Medulla oblongata (tissue), 1 donor: ENCODE measurements at regions not wholly inside any gene's neighbourhood (a gene's known extent, or its start where the extent isn't known, plus 50 kb on each side); places are given as distances from the start of the nearest gene placed in this dataset.
A peak's percentile ranks its signal among the peaks of the same experiment; 100 is the strongest.
"Not testable (repeated sequence)": the region's sequence is repeated elsewhere in the genome, so short reads cannot be mapped to it uniquely, and the experiment has no call there.

Source experiments
- DNase-seq: peaks from one replicate; pipeline ENCODE4 v3.0.0-alpha.2; 2015; ENCODE audit errors: extremely low spot score

- peak; percentile 89 for DNase-seq
These were observed 405.8 kb downstream of the IGSF11 start for GRCh38 chr3:118628704-118629341.

- no peak for DNase-seq
These were observed 404.8 kb downstream of the IGSF11 start for GRCh38 chr3:118629821-118630220.

DNA sequence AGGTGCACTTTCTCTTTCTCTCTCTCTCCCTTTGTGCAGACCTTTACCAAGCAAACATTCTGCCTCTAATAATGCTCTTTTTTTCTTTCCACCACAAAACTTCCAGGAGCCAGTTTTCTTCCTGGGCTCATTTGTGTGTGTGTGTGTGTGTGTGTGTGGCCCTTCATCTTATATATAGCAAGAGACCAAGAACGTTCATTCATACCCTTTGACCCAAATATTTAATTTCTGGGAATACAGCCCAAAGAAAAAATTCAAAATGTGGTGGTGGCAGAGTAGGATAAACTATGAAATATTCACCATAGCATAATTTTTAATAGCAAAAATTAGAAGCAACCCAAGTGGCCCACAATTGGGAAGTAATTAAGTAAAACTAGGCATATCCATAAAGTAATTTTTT lies 398.9 kb downstream of the IGSF11 start:
- no peak for DNase-seq

- DNase-seq: no peak
These were observed 397.8 kb downstream of the IGSF11 start for GRCh38 chr3:118636841-118637240.

GRCh38 chr3:118637846-118638245 lies 396.8 kb downstream of the IGSF11 start:
- DNase-seq: no peak

DNA sequence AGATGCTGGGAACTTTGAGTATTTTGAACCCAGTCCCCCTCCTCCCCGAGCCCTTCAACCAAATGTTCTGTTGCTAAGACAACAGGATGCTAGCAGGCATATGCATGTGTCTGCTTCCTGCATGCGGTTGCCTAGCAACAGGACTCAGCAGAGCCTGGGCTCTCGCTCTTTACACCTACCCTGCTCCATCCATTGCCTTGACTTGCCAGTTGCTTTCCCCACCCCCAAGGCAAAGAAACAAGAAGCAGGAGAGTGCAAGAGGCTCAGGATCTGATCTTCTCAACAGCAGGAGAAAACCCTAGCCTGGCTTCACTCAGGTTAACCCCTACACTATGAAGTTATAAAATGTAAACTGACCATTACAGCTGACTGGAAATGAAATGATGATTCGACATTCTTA lies 393.0 kb downstream of the IGSF11 start:
- DNase-seq: peak; percentile 16

GRCh38 chr3:118671192-118671591 lies 363.5 kb downstream of the IGSF11 start:
- DNase-seq: no peak

DNA sequence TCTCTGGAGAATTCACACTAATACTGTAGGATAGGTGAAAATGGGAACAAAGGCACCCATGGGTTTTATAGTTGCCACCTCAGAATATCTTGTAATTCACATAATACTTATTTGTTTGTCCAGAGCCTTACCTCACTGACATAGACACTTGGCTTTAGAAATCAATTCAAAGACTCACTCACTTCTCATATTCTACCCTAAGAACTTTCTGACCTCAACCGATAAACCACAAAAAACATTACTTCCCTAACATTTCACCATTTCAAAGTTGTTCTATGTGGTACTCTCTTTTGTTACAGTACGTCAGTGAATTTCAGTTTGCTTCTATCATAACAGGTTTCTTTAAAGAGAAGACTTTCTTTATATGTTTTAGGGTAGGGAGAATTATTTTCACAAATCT lies 359.3 kb downstream of the IGSF11 start:
- no peak for DNase-seq

DNA sequence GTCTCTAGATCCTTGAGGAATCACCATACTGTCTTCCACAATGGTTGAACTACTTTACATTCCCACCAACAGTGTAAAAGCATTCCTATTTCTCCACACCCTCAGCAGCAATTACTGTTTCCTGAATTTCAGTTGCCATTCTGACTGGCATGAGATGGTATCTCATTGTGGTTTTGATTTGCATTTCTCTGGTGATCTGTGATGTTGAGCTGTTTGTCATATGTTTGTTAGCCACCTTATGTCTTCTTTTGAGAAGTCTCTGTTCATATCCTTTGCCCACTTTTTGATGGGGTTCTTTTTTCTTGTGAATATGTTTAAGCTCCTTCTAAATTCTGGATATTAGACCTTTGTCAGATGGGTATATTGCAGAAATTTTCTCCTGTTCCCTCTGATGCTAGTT lies 356.0 kb downstream of the IGSF11 start:
- not testable (repeated sequence) for DNase-seq

DNA sequence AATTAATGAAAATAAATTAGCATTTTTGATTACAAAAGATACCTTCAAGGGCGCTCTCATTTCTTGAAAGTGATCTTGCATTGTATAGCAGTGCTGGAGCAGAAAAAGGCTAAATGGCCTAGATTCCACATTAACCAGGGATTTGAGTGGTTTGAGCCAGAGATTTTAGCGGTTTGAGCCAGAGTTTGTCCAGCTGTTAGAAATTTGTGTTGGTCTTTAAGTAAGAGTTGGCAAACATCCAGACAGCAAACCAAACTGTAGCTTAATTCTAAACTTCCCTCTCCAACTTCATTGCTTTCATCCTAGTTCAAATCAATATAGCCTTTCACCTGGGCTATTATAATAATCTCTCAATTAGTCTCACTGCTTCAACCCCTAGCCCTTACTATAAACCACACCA lies 351.7 kb downstream of the IGSF11 start:
- no peak for DNase-seq

DNA sequence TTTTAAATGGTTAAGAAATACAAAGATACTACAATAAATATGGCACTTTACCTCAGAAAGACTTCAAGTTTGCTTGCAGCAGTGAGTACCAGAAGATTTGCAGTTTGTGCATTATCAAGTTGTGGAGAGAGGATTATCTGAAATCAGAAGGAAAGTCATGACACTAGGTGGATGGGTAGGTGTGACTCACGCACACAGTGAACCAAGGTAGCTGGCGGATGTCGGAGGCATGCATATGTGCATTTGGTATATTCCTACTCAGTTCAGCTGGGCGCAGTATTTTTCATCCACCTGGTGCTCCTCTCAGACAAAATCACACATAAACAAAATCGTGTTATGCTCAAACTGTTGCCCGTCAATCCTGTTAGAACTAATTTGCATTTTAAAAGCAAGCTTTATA lies 351.0 kb downstream of the IGSF11 start:
- DNase-seq: no peak

GRCh38 chr3:118688396-118688884 lies 346.2 kb downstream of the IGSF11 start:
- DNase-seq: no peak

DNA sequence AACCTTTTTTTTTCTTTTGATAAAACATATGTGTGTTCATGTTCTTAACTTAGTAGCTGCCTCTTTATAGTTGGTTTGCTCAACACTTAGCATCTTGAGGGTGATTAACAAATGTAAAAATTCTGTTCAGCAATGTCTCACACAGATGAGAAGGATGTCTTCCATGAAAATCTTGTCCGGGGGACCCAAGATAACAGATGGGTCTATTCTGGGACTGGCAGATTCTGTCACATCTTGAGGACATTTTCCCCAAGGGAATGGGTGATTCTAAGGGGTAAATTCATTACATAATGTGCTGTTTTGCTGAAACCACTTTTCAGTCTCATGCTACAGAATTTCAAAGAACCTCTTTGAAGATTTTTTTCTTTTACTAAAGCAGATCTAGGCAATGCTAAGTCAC lies 342.2 kb downstream of the IGSF11 start:
- DNase-seq: no peak

- DNase-seq: no peak
These were observed 329.0 kb downstream of the IGSF11 start for GRCh38 chr3:118705487-118706219.

DNA sequence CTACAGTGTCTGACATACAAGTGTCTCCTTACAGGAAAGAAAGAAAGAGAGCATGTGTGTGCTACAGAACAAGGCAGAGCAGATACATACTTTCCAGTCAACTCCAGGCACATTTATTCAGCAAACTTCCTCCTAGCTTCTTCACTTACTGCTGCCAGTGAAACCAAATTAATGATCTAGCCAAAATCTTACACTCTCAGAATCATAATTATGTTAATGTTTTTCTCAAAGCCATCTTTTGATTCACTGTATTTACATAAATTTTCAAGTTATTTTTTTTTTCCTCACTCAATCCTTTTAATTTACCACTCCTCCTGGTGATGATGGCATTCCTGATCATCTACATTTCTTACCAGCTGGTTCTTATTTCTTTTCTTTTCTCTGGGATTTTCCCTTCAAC lies 326.7 kb downstream of the IGSF11 start:
- no peak for DNase-seq

GRCh38 chr3:118710532-118710931 lies 324.1 kb downstream of the IGSF11 start:
- DNase-seq: no peak

DNA sequence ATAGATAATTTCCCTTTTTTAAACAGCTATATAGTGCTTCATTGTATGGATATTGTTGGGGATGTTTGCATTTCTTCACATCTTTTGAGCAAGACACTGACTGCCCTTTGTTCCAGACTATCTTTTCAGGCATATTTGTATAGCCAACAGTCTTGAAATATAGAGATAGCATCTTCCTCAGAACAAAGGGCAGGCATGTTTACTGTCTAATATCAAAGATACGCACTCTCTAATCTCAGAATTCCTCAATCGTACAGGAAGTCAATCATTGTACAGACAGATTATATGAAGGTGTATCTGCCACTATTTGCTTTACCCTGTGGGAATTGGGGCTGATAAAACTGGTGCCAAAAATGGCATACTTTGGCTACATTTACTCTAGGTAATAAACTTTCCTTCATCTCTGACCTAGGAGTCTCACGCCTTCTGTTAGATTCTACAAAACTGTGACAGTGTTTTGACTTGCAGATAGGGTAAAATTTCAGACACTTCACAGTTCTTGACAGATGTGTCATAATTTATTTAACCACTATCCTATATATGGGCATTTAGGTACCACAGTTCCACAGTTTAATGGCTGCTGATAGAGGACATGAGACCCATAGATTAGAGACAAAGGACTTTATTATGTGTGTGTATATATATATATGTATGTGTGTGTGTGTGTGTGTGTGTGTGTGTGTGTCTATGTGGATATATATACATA lies 321.0 kb downstream of the IGSF11 start:
- DNase-seq: no peak

DNA sequence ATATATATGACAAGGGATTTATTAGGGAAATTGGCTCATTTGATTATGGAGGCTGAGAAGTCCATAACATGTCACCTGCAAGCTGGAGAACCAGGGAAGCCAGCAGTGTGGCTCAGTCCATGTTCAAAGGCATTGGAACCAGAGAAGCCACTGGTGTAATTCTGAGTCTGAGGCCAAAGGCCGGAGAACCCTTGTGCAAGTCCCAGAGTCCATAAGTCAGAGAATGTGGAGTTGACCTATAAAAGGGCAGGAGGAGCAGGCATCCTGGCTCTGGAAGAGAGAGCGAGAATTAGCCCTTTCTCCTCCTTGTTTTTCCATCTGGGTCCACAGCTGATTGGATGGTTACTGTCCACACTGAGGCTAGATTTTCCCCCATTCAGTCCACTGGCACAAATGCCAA lies 319.8 kb downstream of the IGSF11 start:
- no peak for DNase-seq

DNA sequence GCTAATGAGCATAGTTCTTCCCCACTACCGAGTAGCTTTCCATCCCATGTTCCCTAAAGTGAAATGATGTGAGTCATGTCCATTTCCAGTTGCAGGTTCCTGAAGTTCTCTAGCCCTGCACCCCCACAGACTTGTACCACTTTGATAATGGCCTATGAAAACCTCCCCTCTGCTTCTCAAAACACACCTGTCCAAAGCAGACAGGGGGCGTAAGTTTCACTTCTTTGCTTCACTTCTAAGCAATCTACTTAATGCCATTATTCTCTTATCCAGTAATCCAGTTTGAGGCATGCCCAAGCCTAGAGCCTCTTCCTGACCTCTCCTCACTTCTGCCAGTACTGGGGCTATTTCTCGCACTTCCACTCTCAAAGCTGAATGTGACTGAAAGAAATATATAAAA lies 305.1 kb downstream of the IGSF11 start:
- no peak for DNase-seq

DNA sequence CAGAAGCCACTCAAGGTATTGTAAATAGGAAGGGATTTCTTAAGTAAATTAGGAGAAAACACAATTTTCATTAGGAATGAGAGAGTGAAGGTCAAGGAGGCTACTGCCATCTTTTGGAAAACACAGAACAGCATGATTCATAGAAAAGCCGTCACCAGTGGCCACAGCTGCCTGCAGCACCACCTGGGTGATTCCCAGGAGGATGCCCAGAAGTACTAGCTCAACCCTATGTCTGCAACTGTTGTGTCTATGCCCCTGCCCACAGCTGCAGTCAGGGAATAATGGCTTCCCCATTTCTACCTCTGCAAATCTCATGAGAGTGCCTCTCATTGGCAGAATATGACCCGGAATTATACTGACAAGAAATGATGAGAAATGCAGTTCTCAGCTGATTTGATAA lies 300.0 kb downstream of the IGSF11 start:
- DNase-seq: no peak

- DNase-seq: no peak
These were observed 298.5 kb downstream of the IGSF11 start for GRCh38 chr3:118736107-118736506.

DNA sequence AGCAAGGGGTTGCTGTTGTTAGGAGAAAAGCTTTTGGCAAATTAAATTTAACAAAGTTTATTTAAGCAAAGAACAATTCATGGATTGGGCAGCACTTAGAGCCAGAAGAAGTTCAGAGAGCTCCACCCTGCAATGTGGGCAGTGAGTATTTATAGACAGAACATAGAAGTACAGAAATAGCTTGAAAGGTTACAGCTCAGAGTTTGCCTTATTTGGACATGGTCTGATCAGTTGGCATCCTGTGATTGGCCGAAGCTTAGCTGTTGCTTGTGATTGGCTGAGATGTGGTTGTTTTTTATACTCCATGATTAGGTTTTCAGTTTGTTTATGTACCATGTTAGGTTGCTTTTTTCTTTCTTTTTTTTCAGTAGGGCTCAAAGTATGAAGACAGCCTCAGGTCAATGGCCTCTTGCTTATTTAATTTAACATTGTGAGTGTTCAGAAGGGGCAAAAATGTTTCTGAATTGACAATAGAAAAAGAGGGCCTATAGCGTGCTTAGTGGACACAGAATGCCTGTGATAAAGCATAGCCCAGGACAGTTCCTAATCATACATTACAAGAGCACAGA lies 293.8 kb downstream of the IGSF11 start:
- no peak for DNase-seq

- DNase-seq: no peak
These were observed 291.9 kb downstream of the IGSF11 start for GRCh38 chr3:118742760-118743159.
